HG02981 (cell line): ENCODE measurements at regions not wholly inside any gene's neighbourhood (a gene's known extent, or its start where the extent isn't known, plus 50 kb on each side); places are given as distances from the start of the nearest gene placed in this dataset.

ENCODE experiments used
- ATAC-seq: cut with Tn5 transposase; IDR thresholded peaks from one replicate; pipeline ENCODE4 v1.9.1; 2021; ENCODE audit warnings: mild to moderate bottlenecking, moderate library complexity; ENCODE audit not compliant: unreplicated experiment

GRCh38 chr4:128604204-128604603, 205.3 kb upstream of the JADE1 start:
- no peak for ATAC-seq

DNA sequence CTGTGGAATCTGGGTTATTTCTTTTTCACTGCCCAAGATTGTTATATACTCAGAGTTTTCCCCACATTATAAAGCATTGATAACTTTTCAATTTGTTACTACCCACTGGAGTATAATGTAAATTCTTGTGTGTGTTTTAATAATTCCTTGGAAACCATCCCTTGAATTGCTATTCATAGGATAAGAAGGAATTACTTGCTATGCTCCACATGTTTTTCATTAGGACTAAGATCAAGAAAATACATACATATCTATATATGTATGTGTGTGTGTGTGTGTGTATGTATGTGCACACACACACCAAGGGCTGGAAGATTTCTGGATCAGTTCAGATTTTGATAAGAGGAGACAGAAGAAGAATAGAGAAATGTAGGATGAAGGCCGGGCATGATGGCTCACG, 206.4 kb upstream of the JADE1 start:
- ATAC-seq: no peak

DNA sequence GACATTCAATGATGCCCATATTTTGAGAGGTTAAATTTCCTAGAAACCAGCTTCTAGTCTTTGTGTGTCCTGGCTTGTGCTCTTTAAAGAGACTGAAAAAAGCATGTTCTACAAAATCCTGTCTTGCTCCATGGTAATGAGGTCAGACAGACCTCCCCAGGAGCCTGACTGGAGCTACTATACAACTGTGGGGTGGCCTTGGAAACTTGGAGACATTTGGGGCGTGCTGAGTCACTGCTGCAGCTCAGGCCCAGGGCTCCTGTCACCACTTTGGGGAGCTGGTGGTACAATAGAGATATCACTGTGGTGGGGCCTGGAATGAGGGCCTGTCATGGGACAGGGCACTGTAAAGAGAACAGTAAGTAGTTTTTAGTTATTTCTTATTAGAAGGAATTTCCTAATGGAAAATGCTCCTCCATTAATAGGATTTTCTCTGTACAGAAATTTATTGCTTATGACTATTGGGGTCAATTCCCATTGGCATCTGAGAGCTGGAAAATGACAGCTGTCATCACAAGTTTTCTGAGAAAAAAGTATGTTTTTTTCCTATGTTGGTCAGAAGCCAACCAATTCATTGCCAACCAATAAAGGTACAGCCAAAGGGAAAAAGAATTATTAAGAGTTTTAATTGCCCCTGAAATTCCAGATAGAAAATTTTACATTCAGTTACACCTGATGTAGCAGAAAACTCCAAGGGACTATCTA, 207.4 kb upstream of the JADE1 start:
- ATAC-seq: no peak

- no peak for ATAC-seq
Observed at GRCh38 chr4:128600996-128601871, 208.3 kb upstream of the JADE1 start.

- ATAC-seq: no peak
Observed at GRCh38 chr4:128600410-128600809, 209.1 kb upstream of the JADE1 start.

- no peak for ATAC-seq
Observed at GRCh38 chr4:128597500-128597899, 212.0 kb upstream of the JADE1 start.

DNA sequence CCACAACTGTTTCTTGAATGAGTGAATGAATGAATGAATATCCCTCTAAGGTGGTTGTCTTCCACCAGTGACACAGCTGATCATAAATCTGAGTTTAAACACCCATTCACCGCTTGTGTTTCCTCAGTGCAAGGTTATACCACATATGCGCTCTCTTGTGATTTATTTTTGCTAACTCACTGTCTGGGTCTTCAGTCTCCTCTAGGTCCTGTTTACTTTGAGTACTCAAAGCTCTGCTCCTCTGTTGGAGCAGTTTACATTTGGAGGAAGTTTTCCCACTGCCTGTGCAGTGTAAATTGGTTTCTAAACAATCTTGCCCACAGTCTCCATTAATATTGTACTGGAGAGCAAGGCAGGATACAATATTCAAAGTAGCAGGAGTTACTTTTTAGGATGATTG, 212.6 kb upstream of the JADE1 start:
- no peak for ATAC-seq

- ATAC-seq: no peak
Observed at GRCh38 chr4:128596115-128596514, 213.4 kb upstream of the JADE1 start.

DNA sequence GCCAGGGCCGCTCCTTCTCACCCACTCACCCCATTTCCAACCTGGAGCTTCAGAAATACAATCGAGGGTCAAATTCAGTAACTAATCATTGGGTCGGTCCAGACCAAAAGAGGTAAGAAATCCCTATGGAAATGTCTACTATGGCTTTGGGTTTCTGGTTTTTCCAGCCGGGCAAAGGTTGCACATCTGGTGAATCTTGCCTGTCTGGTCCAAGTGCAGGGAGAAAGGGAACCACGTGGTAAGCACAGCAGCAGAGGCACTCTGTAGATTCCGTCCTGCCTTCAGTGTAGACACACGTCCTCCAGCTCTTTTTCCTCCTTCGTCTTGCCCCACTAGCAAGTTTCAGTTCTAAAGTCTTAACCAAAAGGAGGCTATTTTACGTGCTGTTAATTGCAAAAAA, 218.0 kb upstream of the JADE1 start:
- ATAC-seq: no peak

- ATAC-seq: no peak
Observed at GRCh38 chr4:128590773-128591172, 218.7 kb upstream of the JADE1 start.

DNA sequence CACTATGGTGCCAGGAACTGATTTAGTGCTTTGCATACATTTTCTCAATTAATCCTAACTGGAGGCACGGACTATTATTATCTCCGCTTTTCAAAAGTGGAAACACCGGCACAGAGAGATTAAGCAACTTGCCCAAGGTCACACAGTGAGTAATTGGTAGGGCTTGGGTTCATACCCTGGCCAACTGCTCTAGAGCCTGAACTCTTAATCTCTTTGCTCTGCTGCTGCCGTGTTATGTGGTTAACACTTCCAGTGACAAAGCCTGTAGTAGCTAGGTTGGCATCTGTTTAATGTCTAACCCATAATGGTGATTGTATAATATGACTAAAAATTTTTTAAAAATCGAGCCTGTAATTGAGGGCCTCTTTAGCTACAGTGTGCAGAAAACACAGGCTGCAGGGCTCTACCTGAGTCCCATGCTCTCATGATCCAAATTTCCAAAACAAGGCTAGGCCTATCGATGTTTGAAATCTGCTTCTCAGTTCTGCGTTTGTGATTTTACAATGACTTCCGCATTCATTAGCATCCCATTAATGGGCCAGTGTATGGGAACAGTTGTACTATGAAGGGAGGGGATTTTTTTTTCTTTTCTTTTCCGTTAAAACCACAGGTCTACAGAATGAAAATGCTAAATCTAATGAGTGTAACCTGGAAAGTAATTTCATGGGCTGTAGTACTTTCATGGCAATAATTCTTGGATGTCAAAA, 219.3 kb upstream of the JADE1 start:
- no peak for ATAC-seq

DNA sequence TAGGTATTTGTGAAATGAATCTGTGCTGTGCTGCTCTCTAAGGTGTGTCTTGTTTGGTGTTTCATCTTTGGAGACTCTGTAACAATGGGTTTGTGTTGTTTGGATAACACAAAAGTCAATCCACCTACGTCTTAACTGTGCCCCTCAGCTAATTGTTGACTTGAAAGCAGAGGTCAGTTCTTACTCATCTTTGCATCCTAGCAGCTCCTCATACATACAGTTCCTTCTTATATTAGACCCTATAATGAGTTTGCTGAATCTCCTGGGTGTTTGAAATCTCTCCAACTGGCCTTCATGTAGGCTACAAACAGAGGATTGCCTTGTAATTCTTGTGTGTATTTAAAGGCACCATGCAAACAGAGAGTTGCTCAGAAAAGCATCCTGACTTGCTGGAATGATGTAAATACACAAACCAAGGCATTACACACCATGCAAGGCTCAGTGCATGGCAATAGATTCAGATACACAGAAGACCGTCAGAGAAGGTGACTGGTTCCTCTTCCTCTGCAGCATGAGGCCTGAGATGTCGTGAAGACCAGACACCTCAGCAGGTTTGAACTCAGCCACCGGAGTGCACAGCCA, 220.0 kb upstream of the JADE1 start:
- no peak for ATAC-seq

- no peak for ATAC-seq
Observed at GRCh38 chr4:128587382-128587781, 222.1 kb upstream of the JADE1 start.

- ATAC-seq: no peak
Observed at GRCh38 chr4:128583753-128584712, 225.5 kb upstream of the JADE1 start.

DNA sequence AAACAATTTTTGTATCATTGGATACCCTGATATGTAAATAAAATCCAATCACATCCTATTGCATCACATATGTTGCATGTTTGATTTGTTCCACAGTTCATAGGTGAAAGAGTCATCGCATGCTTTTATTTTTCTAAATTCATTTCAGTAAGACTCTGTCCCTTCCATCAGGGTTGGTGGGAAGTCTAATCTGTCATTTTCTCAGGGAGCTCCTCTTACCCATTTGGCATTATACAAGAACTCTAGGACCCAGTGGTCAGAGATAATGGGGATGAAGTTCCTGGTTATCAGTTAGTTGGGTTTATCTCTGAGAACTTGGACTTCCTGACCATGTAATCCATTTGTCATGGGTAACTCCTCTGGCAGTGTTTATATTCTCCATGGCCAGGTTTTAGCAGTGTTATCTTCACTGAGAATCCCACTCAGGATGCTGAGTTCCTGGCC, 227.1 kb upstream of the JADE1 start:
- no peak for ATAC-seq

DNA sequence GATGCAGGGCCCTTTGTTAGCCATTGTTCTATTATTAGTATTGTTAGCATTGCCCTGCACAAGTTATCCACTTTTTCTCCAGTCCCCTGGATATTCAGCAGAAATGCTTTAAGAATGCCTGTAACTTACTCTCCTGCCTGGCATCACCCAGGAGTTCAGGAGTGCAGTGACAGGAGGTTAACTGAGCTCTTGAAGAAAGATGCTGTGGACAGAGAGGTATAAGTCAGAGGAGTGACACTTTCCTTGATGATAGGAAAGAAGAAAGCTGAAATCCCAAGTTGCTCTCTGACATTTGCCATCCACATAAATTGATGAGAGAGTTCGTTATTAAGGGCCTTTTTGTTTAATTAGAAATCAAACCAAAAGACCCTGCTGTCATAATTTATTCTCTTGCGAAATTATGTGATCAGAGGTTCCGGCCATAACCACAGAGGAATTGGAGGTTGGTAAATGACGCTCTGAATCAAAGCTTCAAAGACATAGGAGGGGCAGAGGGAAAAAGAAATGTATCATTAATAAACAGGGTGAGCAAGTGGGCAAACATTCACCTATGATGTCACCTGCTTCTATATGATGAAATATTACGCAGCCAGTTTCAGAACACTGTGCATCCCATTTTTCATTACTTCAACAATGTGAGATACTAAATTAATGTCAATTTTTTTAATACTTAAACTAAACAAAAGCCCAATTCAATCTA, 230.2 kb upstream of the JADE1 start:
- no peak for ATAC-seq

GRCh38 chr4:128574706-128575105, 234.8 kb upstream of the JADE1 start:
- ATAC-seq: peak; percentile 74

DNA sequence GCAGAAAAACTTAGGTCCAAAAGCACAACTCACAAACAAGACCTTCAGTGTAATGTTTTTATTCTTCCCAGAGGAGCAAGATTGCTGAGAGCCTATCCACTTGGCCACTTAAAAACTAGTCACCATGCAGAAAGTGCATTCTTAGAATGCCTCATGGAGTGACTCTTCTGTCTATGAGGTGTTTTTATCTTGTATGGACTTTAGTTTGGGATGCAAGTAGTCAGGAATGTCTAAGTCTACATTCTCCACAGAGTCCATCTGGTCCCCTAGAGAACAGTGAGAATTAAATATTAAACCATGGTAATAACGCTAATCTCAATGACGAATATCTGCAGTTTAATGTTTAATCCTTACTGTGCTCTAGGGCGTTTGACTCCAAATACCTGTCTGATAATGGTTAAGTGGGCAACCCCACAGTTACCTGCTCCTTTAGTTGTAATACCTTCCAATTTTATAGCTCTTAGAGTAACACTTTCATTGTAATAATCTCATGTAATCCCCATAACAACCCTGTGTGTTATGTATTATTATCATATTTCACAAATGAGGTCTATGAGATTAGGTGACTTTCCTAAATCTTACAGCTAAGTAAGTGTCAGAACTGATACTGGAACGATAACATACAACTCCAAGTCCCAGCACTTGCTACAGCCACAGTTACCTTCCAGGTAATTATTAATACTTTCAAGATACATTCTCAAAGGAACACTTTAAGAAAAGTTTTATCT, 235.6 kb upstream of the JADE1 start:
- ATAC-seq: no peak

DNA sequence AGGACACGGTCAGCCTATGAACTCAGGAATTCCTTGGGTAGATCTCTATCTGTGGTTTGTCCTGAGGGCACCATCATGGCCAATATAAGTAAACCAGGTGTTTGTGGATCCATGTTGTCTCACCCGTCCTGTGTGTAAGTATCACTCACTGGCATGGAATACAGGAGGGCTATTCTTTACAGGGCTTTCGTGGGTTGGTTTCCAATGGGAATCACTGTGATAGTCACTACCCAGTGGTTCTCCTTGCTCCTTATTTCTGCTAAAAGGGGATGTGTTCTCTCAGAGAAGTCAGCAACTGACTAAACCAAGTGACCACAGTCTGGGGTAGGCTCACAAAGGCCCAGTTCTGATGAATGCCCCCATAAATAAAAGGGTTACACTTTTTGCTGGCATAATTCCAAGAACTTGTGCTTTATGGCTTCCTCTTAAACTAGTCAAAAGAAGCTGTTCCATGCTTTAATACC, 236.7 kb upstream of the JADE1 start:
- no peak for ATAC-seq
